HCT116 (cell line): ENCODE measurements at regions not wholly inside any gene's neighbourhood (a gene's known extent, or its start where the extent isn't known, plus 50 kb on each side); places are given as distances from the start of the nearest gene placed in this dataset.

Source experiments
- ATAC-seq: fragments of 200-7000 bp; cut with Tn5 transposase; 2 replicates; pipeline ENCODE4 v1.9.1; 2020; ENCODE audit warnings: mild to moderate bottlenecking, moderate library complexity
- BruUV-seq: library from RNA; stranded (reverse); fragments of 400-500 nt; replicated peaks from 2 replicates; lab custom pipeline; 2021; lab: Mats Ljungman, UMichigan
- CTCF ChIA-PET: fragments of 300-600 bp; sonication (Branson Sonifier 250); formaldehyde crosslinking; loops from one replicate; lab custom pipeline; 2021; ENCODE audit warnings: antibody characterized with exemption; lab: Charles Lee
- POLR2A ChIA-PET: fragments of 300-600, 350-600 bp; sonication (Branson Sonifier 250); formaldehyde crosslinking; loops from one replicate; lab custom pipeline; 2021; ENCODE audit warnings: antibody characterized with exemption; lab: Charles Lee
- RAD21 ChIA-PET, 2 experiments: fragments of 300-600 bp; sonication (Branson Sonifier 250); formaldehyde crosslinking; loops; one replicate each; lab custom pipeline; 2023; ENCODE audit warnings: low total read pairs in 2 of 2; ENCODE audit not compliant: uncharacterized antibody in 2 of 2, unreplicated experiment in 2 of 2, low non-redundant PET in 1 of 2; lab: Charles Lee
- DNase-seq: peaks from one replicate; pipeline ENCODE4 v3.0.0-alpha.2; 2010; ENCODE audit warnings: low read depth, low spot score
- H2AFZ ChIP-seq: fragments of 200-600 bp; shearing (Covaris generic), sonication (generic); 2 replicates; pipeline ENCODE4 v1.6.1; 2017; ENCODE audit warnings: low read depth, mixed run types, mixed read lengths, antibody characterized with exemption, low read length; ENCODE audit not compliant: poor library complexity, severe bottlenecking
- H3K27ac ChIP-seq: 2 replicates; pipeline ENCODE4 v1.5.1; 2012; ENCODE audit warnings: low read depth, low read length
- H3K27me3 ChIP-seq: fragments of 200-600 bp; sonication (generic); 2 replicates; pipeline ENCODE4 v1.6.1; 2016; ENCODE audit warnings: mixed run types, low read length, mixed read lengths; ENCODE audit not compliant: insufficient read depth
- H3K36me3 ChIP-seq, 2 experiments: fragments of 200-500 bp in 1 of 2; fragments of 200-600 bp in 1 of 2; sonication (Bioruptor generic) in 1 of 2; sonication (generic) in 1 of 2; 2 replicates each; pipeline versions ENCODE4 v1.5.1 to v1.6.1; 2014 to 2016; ENCODE audit warnings: low read length in 2 of 2, inconsistent platforms in 1 of 2, mixed read lengths in 1 of 2, mixed run types in 1 of 2; ENCODE audit not compliant: insufficient read depth in 2 of 2, control insufficient read depth in 1 of 2
- H3K4me1 ChIP-seq, 2 experiments: fragments of 200-600 bp in 1 of 2; sonication (generic) in 1 of 2; 2 replicates each; pipeline versions ENCODE4 v1.5.1 to v1.6.1; 2012 to 2017; ENCODE audit warnings: low read length in 2 of 2, inconsistent platforms in 1 of 2, mild to moderate bottlenecking in 1 of 2, mixed read lengths in 1 of 2, mixed run types in 1 of 2, moderate library complexity in 1 of 2; ENCODE audit not compliant: insufficient read depth in 2 of 2, control insufficient read depth in 1 of 2
- H3K4me2 ChIP-seq: fragments of 200-600 bp; sonication (generic); 2 replicates; pipeline ENCODE4 v1.6.1; 2017; ENCODE audit warnings: mixed run types, low read length, mixed read lengths
- H3K4me3 ChIP-seq, 2 experiments: fragments of 200-600 bp in 1 of 2; sonication (generic) in 1 of 2; replicated peaks in 1 of 2; 2 replicates each; pipeline ENCODE4 v1.5.1; 2011 to 2016; ENCODE audit warnings: low read length in 2 of 2, control low read depth in 1 of 2, low read depth in 1 of 2, mild to moderate bottlenecking in 1 of 2, mixed read lengths in 1 of 2, mixed run types in 1 of 2
- H3K79me2 ChIP-seq: fragments of 200-600 bp; sonication (generic); 2 replicates; pipeline ENCODE4 v1.6.1; 2017; ENCODE audit warnings: mild to moderate bottlenecking, mixed run types, low read length, moderate library complexity, mixed read lengths; ENCODE audit not compliant: insufficient read depth
- H3K9ac ChIP-seq: fragments of 200-600 bp; sonication (generic); 2 replicates; pipeline ENCODE4 v1.6.1; 2016; ENCODE audit warnings: low read length, mixed read lengths
- H3K9me2 ChIP-seq: fragments of 200-600 bp; sonication (generic), shearing (Covaris generic); 2 replicates; pipeline ENCODE4 v1.6.1; 2017; ENCODE audit warnings: mixed run types, mild to moderate bottlenecking, moderate library complexity; ENCODE audit not compliant: insufficient read depth
- H3K9me3 ChIP-seq, 2 experiments: fragments of 200-500 bp in 1 of 2; fragments of 200-600 bp in 1 of 2; sonication (Bioruptor generic) in 1 of 2; sonication (generic) in 1 of 2; 2 replicates each; pipeline ENCODE4 v1.6.1; 2014 to 2017; ENCODE audit warnings: low read length in 2 of 2, mixed read lengths in 2 of 2, inconsistent platforms in 1 of 2, low read depth in 1 of 2, mild to moderate bottlenecking in 1 of 2, mixed run types in 1 of 2, moderate library complexity in 1 of 2; ENCODE audit not compliant: control insufficient read depth in 1 of 2, insufficient read depth in 1 of 2
- H4K20me1 ChIP-seq: fragments of 200-600 bp; sonication (generic), shearing (Covaris generic); 2 replicates; pipeline ENCODE4 v1.6.1; 2017; ENCODE audit warnings: mixed run types, mild to moderate bottlenecking, moderate library complexity; ENCODE audit not compliant: insufficient read depth
- CEBPB ChIP-seq: IDR thresholded peaks from 2 replicates; pipeline ENCODE4 v1.6.1; 2012; ENCODE audit warnings: low read depth
- EGR1 ChIP-seq: IDR thresholded peaks from 2 replicates; pipeline ENCODE4 v1.6.1; 2012; ENCODE audit warnings: low read depth
- EZH2 ChIP-seq: fragments of 200-600 bp; sonication (generic); IDR thresholded peaks from 2 replicates; pipeline ENCODE4 v1.6.1; 2017; ENCODE audit warnings: antibody characterized with exemption, mixed run types
- EZH2phosphoT487 ChIP-seq: fragments of 200-600 bp; IDR thresholded peaks from 2 replicates; pipeline ENCODE4 v1.6.1; 2018; ENCODE audit warnings: antibody characterized with exemption, borderline replicate concordance
- POLR2A ChIP-seq: IDR thresholded peaks from 2 replicates; pipeline ENCODE4 v1.7.0; 2011; ENCODE audit warnings: borderline replicate concordance; ENCODE audit not compliant: insufficient read depth, insufficient read length; ENCODE audit errors: extremely low read depth
- POLR2AphosphoS5 ChIP-seq: IDR thresholded peaks from 2 replicates; pipeline ENCODE4 v1.6.1; 2011; ENCODE audit warnings: mild to moderate bottlenecking, low read depth, low read length, moderate library complexity
- SIN3A ChIP-seq: IDR thresholded peaks from 2 replicates; pipeline ENCODE4 v1.6.1; 2012; ENCODE audit warnings: low read depth
- YY1 ChIP-seq: IDR thresholded peaks from 2 replicates; pipeline ENCODE4 v1.6.1; 2011; ENCODE audit warnings: low read length, low read depth, moderate library complexity, mild to moderate bottlenecking; ENCODE audit not compliant: insufficient replicate concordance; ENCODE audit errors: extremely low read depth
- ZNF274 ChIP-seq: fragments of 200-500 bp; sonication (Bioruptor generic); IDR thresholded peaks from 2 replicates; pipeline ENCODE4 v1.6.1; 2014; ENCODE audit warnings: mild to moderate bottlenecking, low read depth, low read length, inconsistent platforms
- intact Hi-C: fragments of 100-400 bp; cut with micrococcal nuclease; formaldehyde crosslinking; loops from 2 replicates; pipeline ENCODE4 v1.10.0; 2022
- TF ChIP-seq, protein P1 (sequence below): IDR thresholded peaks from 2 replicates; pipeline ENCODE4 v1.6.1; 2011; ENCODE audit warnings: mild to moderate bottlenecking, low read length, moderate library complexity; ENCODE audit not compliant: insufficient replicate concordance; ENCODE audit errors: extremely low read depth

DNA sequence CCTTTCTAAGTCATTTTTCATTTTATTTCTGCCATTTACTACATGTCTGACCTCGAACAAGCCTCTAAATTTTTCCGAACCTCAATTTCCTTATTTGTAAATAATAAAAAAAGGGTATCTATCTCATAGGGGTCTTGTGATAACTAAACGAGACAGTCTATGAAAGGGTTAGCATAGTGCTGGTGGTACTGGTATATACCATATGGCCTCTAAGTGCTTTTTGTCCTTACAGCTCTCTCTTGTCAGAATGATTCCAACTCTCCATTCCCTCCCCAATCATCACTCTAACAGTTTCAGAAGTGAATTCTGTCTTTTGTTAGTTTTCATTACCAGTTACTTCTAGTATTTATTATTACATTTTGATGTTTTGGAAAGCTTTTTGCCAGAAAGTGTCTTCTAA, 85.5 kb upstream of the ACTBL2 start:
- DNase-seq: no peak
- Histone ChIP-seq H3K9me3 (no peaks in the 10 kb centered on the region), H3K4me2 (no peak overlapping the region), H4K20me1 (no peaks in the 10 kb centered on the region), H3K9me2 (no peaks in the 10 kb centered on the region), H3K79me2 (no peaks in the 10 kb centered on the region), H3K9ac (no peak overlapping the region), H3K36me3 (no peaks in the 10 kb centered on the region), H3K27ac (no peak overlapping the region), H2AFZ (no peak overlapping the region), H3K4me1 (no peaks in the 10 kb centered on the region), H3K4me3 (no peak overlapping the region), H3K27me3 (no peaks in the 10 kb centered on the region)
- ChIA-PET POLR2A (no interaction called here), RAD21 (no interaction called here), CTCF (no interaction called here)
- no peak for ATAC-seq
- no peak for TF ChIP-seq ZNF274
- TF ChIP-seq SIN3A: no peak
- TF ChIP-seq, protein P1, sequence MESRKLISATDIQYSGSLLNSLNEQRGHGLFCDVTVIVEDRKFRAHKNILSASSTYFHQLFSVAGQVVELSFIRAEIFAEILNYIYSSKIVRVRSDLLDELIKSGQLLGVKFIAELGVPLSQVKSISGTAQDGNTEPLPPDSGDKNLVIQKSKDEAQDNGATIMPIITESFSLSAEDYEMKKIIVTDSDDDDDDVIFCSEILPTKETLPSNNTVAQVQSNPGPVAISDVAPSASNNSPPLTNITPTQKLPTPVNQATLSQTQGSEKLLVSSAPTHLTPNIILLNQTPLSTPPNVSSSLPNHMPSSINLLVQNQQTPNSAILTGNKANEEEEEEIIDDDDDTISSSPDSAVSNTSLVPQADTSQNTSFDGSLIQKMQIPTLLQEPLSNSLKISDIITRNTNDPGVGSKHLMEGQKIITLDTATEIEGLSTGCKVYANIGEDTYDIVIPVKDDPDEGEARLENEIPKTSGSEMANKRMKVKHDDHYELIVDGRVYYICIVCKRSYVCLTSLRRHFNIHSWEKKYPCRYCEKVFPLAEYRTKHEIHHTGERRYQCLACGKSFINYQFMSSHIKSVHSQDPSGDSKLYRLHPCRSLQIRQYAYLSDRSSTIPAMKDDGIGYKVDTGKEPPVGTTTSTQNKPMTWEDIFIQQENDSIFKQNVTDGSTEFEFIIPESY: no peak
- TF ChIP-seq CEBPB: no peak
- TF ChIP-seq POLR2AphosphoS5: no peak
- TF ChIP-seq POLR2A: no peak
- TF ChIP-seq YY1: no peak
- TF ChIP-seq EZH2phosphoT487: no peak
- TF ChIP-seq EZH2: no peak
- TF ChIP-seq EGR1: no peak
- no TSS peak for BruUV-seq
- intact Hi-C loops: no loop called here
